Activated B cell treated with CpG ODN at 0.5 μM for 24 hours (primary cell): ENCODE measurements at regions not wholly inside any gene's neighbourhood (a gene's known extent, or its start where the extent isn't known, plus 50 kb on each side); places are given as distances from the start of the nearest gene placed in this dataset.
"Not testable (repeated sequence)": the region's sequence is repeated elsewhere in the genome, so short reads cannot be mapped to it uniquely, and the experiment has no call there.

Experiments used
- ATAC-seq: fragments of 200-7000 bp; cut with Tn5 transposase; one replicate; pipeline ENCODE4 v1.10.0; 2021; ENCODE audit warnings: low read depth, mild to moderate bottlenecking, moderate library complexity
- CTCF ChIA-PET: fragments of 350-600 bp; sonication (Branson Sonifier 250); formaldehyde crosslinking; loops from one replicate; lab custom pipeline; 2021; ENCODE audit warnings: antibody characterized with exemption; lab: Charles Lee
- POLR2A ChIA-PET: fragments of 350-600 bp; sonication (Branson Sonifier 250); formaldehyde crosslinking; loops from one replicate; lab custom pipeline; 2021; ENCODE audit warnings: antibody characterized with exemption; lab: Charles Lee
- DNase-seq: peaks from one replicate; pipeline ENCODE4 v3.0.0; 2022
- H3K27ac Mint-ChIP-seq: one replicate; pipeline ENCODE4 v1.8.0; 2020; ENCODE audit warnings: mixed read lengths
- H3K27me3 Mint-ChIP-seq: one replicate; pipeline ENCODE4 v1.8.0; 2021; ENCODE audit warnings: mixed read lengths
- H3K36me3 Mint-ChIP-seq: one replicate; pipeline ENCODE4 v1.8.0; 2021; ENCODE audit warnings: low read depth, mixed read lengths
- H3K4me1 Mint-ChIP-seq: one replicate; pipeline ENCODE4 v1.8.0; 2021; ENCODE audit warnings: mixed read lengths
- H3K4me3 Mint-ChIP-seq: one replicate; pipeline ENCODE4 v1.8.0; 2020; ENCODE audit warnings: mild to moderate bottlenecking, mixed read lengths
- H3K9me3 Mint-ChIP-seq: one replicate; pipeline ENCODE4 v1.8.0; 2020; ENCODE audit warnings: mixed read lengths
- intact Hi-C: fragments of 100-400 bp; cut with micrococcal nuclease; formaldehyde crosslinking; loops from one replicate; pipeline ENCODE4 v1.15.1; 2024
- TF ChIP-seq, protein P1 (sequence below): fragments of 200-600 bp; IDR thresholded peaks from one replicate; pipeline ENCODE4 v1.8.0; 2022; ENCODE audit warnings: antibody characterized with exemption, mild to moderate bottlenecking

DNA sequence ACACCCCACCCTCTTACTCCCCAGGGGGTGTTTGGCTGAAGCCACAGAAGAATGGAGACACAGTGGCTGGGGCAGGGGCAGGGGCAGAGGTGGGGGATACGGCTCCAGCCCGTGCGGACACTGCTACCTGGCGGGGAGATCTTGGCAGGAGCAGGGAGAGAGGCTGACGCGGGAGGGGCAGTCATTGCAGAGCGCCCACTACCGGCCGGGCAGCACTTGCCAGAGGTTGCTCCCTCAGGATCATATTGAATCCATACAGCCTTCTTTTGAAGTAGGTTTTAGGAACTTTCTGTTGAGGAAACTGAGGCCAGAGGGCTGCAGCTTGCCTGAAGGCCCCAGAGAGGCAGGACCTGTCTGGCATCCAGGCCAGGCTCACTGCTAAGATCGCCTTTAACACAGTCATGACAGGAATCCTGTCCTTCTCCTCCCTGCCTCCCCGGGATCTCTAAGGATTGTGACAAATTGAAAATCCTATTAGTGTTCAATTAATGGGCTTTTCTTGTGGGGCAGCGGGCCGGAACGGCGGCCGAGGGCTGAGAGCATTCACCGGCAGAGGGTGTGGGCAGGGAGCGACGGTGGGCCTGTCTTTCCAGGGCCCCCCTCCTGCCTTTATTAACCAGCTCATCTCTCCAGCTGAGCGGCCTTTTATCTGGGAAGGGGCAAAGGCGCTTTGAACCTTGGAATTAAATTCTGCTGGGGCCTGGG is 65.5 kb upstream of the WNT4 start:
- H3K27me3 Mint-ChIP-seq: peaks cover 58% of the 10 kb centered on the region
- no peaks in the 10 kb centered on the region for H3K4me1 Mint-ChIP-seq
- H3K27ac Mint-ChIP-seq: no peak overlapping the region
- DNase-seq (no peak), ATAC-seq (no peak)
- no peaks in the 10 kb centered on the region for H3K9me3 Mint-ChIP-seq
- ChIA-PET POLR2A (no interaction called here), CTCF (no interaction called here)
- H3K4me3 Mint-ChIP-seq: no peak overlapping the region
- TF ChIP-seq, protein P1, sequence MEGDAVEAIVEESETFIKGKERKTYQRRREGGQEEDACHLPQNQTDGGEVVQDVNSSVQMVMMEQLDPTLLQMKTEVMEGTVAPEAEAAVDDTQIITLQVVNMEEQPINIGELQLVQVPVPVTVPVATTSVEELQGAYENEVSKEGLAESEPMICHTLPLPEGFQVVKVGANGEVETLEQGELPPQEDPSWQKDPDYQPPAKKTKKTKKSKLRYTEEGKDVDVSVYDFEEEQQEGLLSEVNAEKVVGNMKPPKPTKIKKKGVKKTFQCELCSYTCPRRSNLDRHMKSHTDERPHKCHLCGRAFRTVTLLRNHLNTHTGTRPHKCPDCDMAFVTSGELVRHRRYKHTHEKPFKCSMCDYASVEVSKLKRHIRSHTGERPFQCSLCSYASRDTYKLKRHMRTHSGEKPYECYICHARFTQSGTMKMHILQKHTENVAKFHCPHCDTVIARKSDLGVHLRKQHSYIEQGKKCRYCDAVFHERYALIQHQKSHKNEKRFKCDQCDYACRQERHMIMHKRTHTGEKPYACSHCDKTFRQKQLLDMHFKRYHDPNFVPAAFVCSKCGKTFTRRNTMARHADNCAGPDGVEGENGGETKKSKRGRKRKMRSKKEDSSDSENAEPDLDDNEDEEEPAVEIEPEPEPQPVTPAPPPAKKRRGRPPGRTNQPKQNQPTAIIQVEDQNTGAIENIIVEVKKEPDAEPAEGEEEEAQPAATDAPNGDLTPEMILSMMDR: no peak
- no peaks in the 10 kb centered on the region for H3K36me3 Mint-ChIP-seq
- intact Hi-C loops: no loop called here

DNA sequence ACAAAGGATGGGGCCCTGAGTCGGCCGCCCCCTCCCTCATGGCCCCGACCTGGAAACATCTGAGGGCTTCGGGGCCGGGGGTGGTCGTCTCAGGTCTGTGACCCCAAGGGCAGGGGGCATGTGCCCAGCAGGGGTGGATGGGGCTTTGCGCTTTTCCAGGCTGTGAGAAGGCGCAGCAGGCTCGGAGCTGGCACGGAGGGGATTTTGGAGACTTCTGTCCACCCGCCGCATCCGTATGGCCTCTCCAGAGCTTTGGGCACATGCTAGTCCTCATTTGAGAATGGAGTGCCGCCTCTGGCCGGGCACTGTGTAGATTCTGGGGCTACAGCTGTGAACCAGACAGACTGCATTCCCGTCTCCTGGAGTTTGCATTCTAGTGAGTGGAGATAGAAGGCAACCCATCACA is 66.1 kb upstream of the WNT4 start:
- TF ChIP-seq, protein P1: no peak
- ChIA-PET CTCF (no interaction called here), POLR2A (no interaction called here)
- H3K9me3 Mint-ChIP-seq: no peaks in the 10 kb centered on the region
- ATAC-seq: no peak
- no peak overlapping the region for H3K27ac Mint-ChIP-seq
- no peak overlapping the region for H3K4me3 Mint-ChIP-seq
- no peaks in the 10 kb centered on the region for H3K36me3 Mint-ChIP-seq
- intact Hi-C loops: no loop called here
- peaks cover 52% of the 10 kb centered on the region for H3K27me3 Mint-ChIP-seq
- no peak for DNase-seq
- H3K4me1 Mint-ChIP-seq: no peaks in the 10 kb centered on the region

DNA sequence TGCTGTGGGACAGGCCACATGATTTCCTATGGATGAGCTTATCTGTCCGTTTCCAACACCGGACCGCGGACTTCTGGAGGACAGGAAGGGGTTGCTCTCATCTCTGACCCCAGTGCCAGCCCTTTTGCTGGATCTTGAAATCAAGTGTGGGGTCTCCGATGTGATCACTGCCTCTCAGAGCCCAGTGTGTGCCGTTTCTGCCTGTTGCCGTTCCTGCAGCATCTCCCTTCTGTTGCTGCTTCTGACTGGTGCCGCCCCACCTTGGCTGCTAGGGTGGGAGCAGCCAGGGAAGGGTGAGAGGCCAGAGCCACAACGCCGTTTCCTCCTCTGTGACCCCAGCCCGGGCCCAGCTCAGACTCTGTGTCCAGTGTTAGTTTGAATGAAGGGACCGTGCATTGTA is 67.3 kb upstream of the WNT4 start:
- no peaks in the 10 kb centered on the region for H3K36me3 Mint-ChIP-seq
- ChIA-PET POLR2A (no interaction called here), CTCF (no interaction called here)
- no peak overlapping the region for H3K27ac Mint-ChIP-seq
- no peak for ATAC-seq
- H3K4me1 Mint-ChIP-seq: no peaks in the 10 kb centered on the region
- H3K4me3 Mint-ChIP-seq: no peak overlapping the region
- H3K9me3 Mint-ChIP-seq: no peaks in the 10 kb centered on the region
- intact Hi-C loops: no loop called here
- DNase-seq: no peak
- peaks cover 54% of the 10 kb centered on the region for H3K27me3 Mint-ChIP-seq
- TF ChIP-seq, protein P1: no peak

DNA sequence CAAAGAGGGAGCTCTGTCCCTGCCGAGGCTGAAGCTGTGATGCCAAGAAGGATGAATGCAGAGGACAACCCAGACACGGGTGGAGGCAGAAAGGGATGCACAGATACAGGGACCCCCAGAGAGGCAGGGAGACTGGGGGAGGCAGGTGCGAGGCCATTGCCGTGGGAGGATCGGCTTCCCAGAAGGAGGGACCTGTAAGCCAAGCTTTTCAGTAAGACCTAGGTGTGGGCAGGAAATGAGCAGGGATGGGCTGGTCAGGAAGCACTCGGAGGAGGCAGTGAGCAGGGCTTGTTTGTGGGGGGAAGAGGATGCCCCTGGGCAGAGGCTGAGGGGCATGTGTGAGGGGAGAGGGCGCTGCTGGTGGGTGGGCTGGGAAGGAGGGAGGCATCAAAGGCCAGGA is 67.7 kb upstream of the WNT4 start:
- H3K27me3 Mint-ChIP-seq: peaks cover 54% of the 10 kb centered on the region
- TF ChIP-seq, protein P1: no peak
- H3K4me3 Mint-ChIP-seq: no peak overlapping the region
- no peak for ATAC-seq
- intact Hi-C loops: no loop called here
- ChIA-PET CTCF (interaction anchor here (0.6 kb wide), 1 partner anchor 796 kb away, joined by 4 read pairs; no protein-coding TSS in a partner anchor), POLR2A (no interaction called here)
- no peak for DNase-seq
- no peaks in the 10 kb centered on the region for H3K9me3 Mint-ChIP-seq
- no peak overlapping the region for H3K27ac Mint-ChIP-seq
- no peaks in the 10 kb centered on the region for H3K36me3 Mint-ChIP-seq
- no peaks in the 10 kb centered on the region for H3K4me1 Mint-ChIP-seq

DNA sequence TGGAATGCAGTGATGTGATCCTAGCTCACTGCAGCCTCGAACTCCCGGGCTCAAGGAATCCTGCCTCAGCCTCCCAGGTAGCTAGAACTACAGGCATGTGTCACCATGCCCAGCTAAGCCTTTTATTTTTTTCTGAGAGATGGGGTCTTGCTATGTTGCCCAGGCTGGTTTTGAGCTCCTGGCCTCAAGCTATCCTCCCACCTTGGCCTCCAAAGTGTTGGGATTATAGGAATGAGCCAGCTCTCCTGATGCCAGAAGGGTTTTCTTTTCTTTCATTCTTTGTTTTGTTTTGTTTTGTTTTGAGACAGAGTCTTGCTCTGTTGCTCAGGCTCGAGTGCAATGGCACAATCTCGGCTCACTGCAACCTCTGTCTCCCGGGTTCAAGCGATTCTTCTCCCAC is 68.6 kb upstream of the WNT4 start:
- H3K36me3 Mint-ChIP-seq, CTCF ChIA-PET, H3K4me3 Mint-ChIP-seq, DNase-seq, ATAC-seq, H3K27ac Mint-ChIP-seq, H3K4me1 Mint-ChIP-seq, H3K9me3 Mint-ChIP-seq, intact Hi-C loops: not testable (repeated sequence)
- peaks cover 55% of the 10 kb centered on the region for H3K27me3 Mint-ChIP-seq
- POLR2A ChIA-PET: interaction anchor here (0.7 kb wide), 1 partner anchor 31 kb away, joined by 4 read pairs; no protein-coding TSS in a partner anchor
